ENCODE measurements at regions not wholly inside any gene's neighbourhood (a gene's known extent, or its start where the extent isn't known, plus 50 kb on each side); places are given as distances from the start of the nearest gene placed in this dataset.

GRCh38 chr9:16191691-16192402 lies 639.0 kb downstream of the CCDC171 start:
- Histone ChIP-seq H3K4me1 (no peaks in the 10 kb centered on the region), H3K9me3 (no peaks in the 10 kb centered on the region), H3K27ac (no peak overlapping the region), H3K27me3 (no peaks in the 10 kb centered on the region), H3K36me3 (no peaks in the 10 kb centered on the region), H3K4me3 (no peak overlapping the region)
- DNase-seq: peak; percentile 61 to 84 (median 80)
- 0% methylated on average over 1 of the region's 14 CpGs for WGBS (ENCODE audit: insufficient coverage, low coverage, low lambda C conversion rate, missing lambda C conversion rate)
- TF ChIP-seq POLR2A (IDR thresholded peaks at IDR 0.05): no peak
- TF ChIP-seq, protein P1, sequence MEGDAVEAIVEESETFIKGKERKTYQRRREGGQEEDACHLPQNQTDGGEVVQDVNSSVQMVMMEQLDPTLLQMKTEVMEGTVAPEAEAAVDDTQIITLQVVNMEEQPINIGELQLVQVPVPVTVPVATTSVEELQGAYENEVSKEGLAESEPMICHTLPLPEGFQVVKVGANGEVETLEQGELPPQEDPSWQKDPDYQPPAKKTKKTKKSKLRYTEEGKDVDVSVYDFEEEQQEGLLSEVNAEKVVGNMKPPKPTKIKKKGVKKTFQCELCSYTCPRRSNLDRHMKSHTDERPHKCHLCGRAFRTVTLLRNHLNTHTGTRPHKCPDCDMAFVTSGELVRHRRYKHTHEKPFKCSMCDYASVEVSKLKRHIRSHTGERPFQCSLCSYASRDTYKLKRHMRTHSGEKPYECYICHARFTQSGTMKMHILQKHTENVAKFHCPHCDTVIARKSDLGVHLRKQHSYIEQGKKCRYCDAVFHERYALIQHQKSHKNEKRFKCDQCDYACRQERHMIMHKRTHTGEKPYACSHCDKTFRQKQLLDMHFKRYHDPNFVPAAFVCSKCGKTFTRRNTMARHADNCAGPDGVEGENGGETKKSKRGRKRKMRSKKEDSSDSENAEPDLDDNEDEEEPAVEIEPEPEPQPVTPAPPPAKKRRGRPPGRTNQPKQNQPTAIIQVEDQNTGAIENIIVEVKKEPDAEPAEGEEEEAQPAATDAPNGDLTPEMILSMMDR (IDR thresholded peaks at IDR 0.05): peak; percentile 70 to 83 (median 76)
- intact Hi-C loops (cut with DNase I): no loop called here
- peak; percentile 94 to 99 (median 98) for ATAC-seq

DNA sequence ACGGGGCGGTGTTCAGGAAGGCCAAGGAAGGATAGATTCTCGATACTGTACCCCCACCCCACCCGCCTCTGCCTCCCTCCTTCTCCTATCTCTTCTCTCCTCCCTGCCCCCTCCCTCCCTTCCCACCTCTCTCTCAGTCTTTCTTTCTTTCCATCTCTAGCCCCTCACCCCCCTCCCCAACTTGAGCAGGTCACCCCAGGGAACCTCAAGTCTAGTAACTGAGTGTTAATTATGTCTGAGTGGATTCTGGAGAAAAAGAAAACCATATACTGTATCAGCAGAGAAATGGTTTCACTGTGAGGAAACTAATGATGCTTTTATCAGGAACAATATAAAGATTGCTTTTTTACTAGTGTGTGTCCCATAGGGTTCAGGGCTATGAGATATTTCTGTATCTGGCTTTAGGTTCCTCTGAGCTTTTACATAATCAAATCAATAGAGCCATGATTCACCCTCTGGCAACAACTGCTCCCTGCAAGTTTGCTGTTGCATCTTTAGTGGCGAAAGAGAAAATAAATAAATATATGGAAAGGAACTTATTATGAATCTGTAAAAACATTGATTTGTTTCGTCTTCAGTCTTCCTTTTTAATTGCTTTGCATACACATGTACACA lies 639.7 kb downstream of the CCDC171 start:
- no peaks in the 10 kb centered on the region for H3K27me3 ChIP-seq
- H3K27ac ChIP-seq: no peak overlapping the region
- H3K4me1 ChIP-seq: no peaks in the 10 kb centered on the region
- no peak for TF ChIP-seq POLR2A (IDR thresholded peaks at IDR 0.05)
- TF ChIP-seq, protein P1 (IDR thresholded peaks at IDR 0.05): no peak
- ATAC-seq: peak in 1 of 4 donors; percentile 75
- intact Hi-C loops (cut with DNase I): no loop called here
- WGBS (ENCODE audit: insufficient coverage, low coverage, low lambda C conversion rate, missing lambda C conversion rate): 62% methylated on average over 2 of the region's 6 CpGs
- H3K4me3 ChIP-seq: no peak overlapping the region
- DNase-seq: no peak
- no peaks in the 10 kb centered on the region for H3K9me3 ChIP-seq
- H3K36me3 ChIP-seq: no peaks in the 10 kb centered on the region

GRCh38 chr9:16193066-16193465 lies 640.2 kb downstream of the CCDC171 start:
- H3K4me1 ChIP-seq: no peaks in the 10 kb centered on the region
- no peak for TF ChIP-seq POLR2A (IDR thresholded peaks at IDR 0.05)
- TF ChIP-seq, protein P1 (IDR thresholded peaks at IDR 0.05): no peak
- no peak overlapping the region for H3K27ac ChIP-seq
- no peak overlapping the region for H3K4me3 ChIP-seq
- no peaks in the 10 kb centered on the region for H3K36me3 ChIP-seq
- H3K9me3 ChIP-seq: no peaks in the 10 kb centered on the region
- intact Hi-C loops (cut with DNase I): no loop called here
- no peaks in the 10 kb centered on the region for H3K27me3 ChIP-seq
- WGBS (ENCODE audit: insufficient coverage, low coverage, low lambda C conversion rate, missing lambda C conversion rate): 65% methylated on average over 3 of the region's 3 CpGs
- DNase-seq (no peak), ATAC-seq (no peak)

- intact Hi-C loops (cut with DNase I): no loop called here
- H3K36me3 ChIP-seq: no peaks in the 10 kb centered on the region
- H3K4me3 ChIP-seq: no peak overlapping the region
- H3K9me3 ChIP-seq: no peaks in the 10 kb centered on the region
- DNase-seq: no peak
- no peak for TF ChIP-seq POLR2A (IDR thresholded peaks at IDR 0.05)
- TF ChIP-seq, protein P1 (IDR thresholded peaks at IDR 0.05): no peak
- no peaks in the 10 kb centered on the region for H3K4me1 ChIP-seq
- no CpG with 5 or more reads among the region's 1 CpG for WGBS (ENCODE audit: insufficient coverage, low coverage, low lambda C conversion rate, missing lambda C conversion rate)
- no peak for ATAC-seq
- no peaks in the 10 kb centered on the region for H3K27me3 ChIP-seq
- no peak overlapping the region for H3K27ac ChIP-seq
Measured at GRCh38 chr9:16196206-16196605, 643.4 kb downstream of the CCDC171 start.

Data from right lobe of liver (tissue), 6 donors.